Erythroblast (primary cell): ENCODE measurements at regions not wholly inside any gene's neighbourhood (a gene's known extent, or its start where the extent isn't known, plus 50 kb on each side); places are given as distances from the start of the nearest gene placed in this dataset.

ENCODE experiments used
- GATA1 ChIP-seq: IDR thresholded peaks from 2 replicates; pipeline ENCODE4 v1.6.1; 2011; ENCODE audit warnings: low read depth, mild to moderate bottlenecking, control low read depth, low read length, moderate library complexity
- POLR2A ChIP-seq: IDR thresholded peaks from 2 replicates; pipeline ENCODE4 v1.6.1; 2011; ENCODE audit warnings: mild to moderate bottlenecking, low read length

DNA sequence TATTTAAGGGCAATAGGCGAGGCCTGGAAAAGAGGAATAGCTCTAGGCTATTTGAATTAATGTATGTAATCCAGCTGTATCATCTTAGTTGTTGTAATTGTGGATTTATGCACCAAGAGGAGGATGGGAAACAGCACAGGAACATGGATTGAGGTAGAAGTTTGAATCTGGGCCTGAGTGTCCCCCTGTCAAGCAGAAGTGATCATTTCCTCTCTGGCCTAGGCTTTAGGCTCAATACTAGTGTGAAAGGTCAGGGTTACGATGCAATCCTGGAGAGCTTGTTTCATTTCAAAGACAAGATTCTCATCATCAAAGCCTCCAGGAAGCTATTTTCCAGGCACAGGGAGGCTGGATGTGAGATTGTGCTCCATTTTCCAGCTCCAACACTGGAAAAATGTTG, 77.9 kb upstream of the HSD17B12 start:
- TF ChIP-seq POLR2A (no peak), GATA1 (no peak)
